NCI-H446 treated with DMSO at 0.1 percent for 48 hours (cell line): ENCODE measurements at regions not wholly inside any gene's neighbourhood (a gene's known extent, or its start where the extent isn't known, plus 50 kb on each side); places are given as distances from the start of the nearest gene placed in this dataset.

Source experiments
- DNase-seq: peaks from one replicate; lab custom pipeline; 2025; lab: John Stamatoyannopoulos, UW

- no peak for DNase-seq
Measured at GRCh38 chr11:110786226-110786902, 74.1 kb upstream of the ARHGAP20 start.

DNA sequence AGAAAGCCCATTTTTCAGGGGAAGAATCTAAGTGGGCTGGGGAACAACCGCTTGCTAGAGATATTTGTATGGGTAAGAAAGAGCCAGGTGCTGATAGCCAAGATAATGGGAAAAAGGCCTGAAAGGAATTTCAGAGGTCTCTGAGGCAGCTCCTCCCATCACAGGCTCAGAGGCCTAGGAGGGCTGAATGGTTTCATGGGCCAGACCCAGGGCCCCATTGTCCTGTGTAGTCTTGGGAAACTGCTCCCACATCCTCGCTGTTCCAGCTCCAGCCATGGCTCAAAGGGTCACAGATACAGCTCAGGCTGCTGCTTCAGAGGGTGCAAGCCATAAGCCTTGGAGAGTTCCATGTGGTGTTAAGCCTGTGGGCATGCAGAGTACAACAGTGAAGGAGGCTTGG, 73.2 kb upstream of the ARHGAP20 start:
- DNase-seq, result no peak

DNA sequence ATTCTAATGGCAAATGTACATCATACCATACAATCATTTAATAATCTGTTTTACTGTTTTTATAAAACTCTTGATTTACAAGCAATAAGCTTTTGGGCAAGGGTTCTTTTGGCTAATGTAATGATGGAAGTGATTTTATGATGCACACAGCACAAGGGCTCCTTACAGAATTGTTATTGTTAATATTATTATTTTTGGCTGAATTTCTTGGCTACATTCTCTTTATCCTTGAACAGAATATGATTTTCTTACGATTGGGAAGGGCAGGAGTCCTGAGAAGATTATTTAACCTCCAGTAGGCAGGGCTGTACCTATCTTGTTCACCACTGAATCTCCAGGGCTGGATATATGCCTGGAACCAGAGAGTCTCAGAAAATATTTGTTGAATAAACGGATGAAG, 70.4 kb upstream of the ARHGAP20 start:
- DNase-seq, result peak; percentile 6

DNA sequence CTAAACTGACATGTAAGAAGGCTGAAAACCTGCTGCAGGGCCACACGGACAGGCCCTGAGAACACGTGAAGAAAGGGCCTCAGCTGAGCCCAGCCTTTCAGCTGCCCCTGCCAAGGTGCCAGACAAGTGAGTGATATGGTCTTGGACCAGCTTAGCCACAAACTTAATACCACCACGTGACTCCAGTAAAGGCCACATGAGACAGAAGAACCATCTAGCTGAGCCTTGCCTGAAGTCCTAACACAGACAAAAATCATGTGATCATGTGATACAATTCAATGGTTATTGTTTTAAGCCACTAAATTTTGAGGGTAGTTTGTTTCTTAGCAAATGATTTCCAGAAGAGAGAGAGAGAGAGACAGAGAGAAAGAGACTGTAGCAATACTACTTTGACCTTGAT, 66.9 kb upstream of the ARHGAP20 start:
- DNase-seq, result no peak

DNA sequence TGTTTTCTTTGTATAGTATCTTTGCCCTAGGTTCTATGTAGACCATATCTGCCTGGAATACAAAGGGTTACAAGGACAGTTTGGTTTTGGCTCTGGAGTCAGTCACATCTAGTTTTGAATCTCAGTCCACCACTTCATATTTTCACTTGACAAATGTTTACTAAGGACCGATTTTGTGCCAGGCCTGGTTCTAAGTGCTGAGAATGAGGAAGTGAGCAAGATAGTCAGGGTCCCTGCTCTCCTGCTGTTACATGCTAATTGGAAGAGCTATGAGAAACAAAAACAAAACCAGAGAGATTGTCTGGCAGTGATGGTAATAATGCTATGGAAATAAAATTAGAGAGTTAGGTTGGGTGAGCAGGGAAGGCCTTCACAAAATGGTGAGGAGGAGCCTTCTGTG, 66.1 kb upstream of the ARHGAP20 start:
- DNase-seq, result no peak

GRCh38 chr11:110777775-110778174, 65.5 kb upstream of the ARHGAP20 start:
- DNase-seq, result no peak

- no peak for DNase-seq
Measured at GRCh38 chr11:110776081-110776480, 63.8 kb upstream of the ARHGAP20 start.

DNA sequence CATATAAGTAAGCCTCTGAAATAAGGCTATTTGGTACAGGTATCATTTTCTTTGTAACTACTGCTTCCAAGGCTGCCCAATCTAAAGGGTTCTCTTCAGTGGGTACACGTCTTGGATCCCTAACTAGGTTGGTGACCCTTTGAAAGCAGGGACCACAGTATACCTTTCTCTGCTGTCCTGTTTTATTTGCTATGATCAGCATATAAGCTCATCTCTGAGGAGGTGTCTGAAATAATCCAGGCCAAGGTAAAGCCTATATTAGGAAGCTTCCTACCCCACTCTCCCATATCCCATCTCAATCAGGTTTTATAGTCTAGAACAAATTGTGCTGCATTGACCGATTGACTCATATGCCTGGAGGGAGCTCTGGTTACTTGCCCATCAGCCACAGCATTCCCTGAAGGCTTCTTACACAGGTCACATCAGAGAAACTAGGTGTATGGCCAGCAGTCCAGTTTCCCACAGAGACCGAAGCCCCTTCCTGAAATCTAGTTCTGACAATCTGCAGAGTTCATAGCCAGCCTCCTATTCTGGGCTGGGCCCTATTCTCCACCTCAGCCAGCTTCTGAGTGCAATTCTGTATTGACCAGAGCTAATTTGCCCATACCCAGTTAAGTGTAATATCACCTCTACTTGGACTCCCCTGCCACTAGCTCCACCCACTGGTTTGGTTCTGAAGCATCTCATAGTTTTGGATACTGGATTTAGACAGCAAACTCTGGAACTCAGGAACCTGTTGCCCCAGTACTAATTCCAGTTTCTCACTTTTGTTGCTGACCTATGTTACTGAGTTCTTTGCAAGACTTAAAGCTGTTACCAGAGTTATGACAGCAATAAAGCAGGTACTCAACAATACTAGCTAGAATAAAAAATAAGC, 62.1 kb upstream of the ARHGAP20 start:
- no peak for DNase-seq

GRCh38 chr11:110773442-110773841, 61.2 kb upstream of the ARHGAP20 start:
- DNase-seq, result no peak

GRCh38 chr11:110772863-110773262, 60.6 kb upstream of the ARHGAP20 start:
- no peak for DNase-seq

GRCh38 chr11:110766316-110766715, 54.1 kb upstream of the ARHGAP20 start:
- no peak for DNase-seq

GRCh38 chr11:110764485-110764884, 52.2 kb upstream of the ARHGAP20 start:
- no peak for DNase-seq

DNA sequence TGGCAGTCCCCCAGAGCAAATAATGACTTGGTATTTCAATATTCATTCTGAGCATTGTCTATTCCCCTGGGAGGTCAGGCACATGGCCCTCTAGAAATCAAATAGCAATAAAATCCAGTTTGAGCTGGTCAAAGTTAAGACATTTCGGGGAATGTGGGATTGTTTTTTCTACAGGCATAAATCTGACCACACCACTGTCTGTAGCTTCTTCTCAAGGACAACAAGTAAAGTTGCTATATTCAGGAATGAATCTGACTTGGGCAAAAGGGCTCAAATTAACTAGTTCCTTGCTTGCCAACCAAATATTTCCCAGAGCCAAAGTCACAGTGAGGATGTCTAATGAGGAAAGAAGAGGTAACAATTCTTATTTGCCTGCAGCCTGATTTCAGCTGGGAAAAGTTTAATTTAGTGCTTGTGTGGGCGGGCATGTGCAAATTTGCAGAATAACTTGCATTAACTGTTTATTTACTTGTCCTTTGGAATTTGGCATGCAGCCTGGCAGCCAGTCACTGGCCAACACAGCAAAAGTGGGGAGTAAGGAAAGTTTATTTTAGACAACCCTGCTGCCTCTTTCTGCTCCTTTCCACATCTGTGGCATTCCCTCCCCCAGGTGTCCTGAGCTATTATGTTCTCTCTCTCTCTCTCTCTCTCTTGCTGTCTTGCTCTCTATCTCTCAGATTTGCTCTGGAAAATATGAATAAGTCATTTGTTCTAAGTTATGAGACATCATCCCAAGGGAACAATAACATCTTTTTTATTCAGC, 51.2 kb upstream of the ARHGAP20 start:
- peak; percentile 41 for DNase-seq

- no peak for DNase-seq
Measured at GRCh38 chr11:110762590-110762989, 50.4 kb upstream of the ARHGAP20 start.
